ENCODE measurements at regions not wholly inside any gene's neighbourhood (a gene's known extent, or its start where the extent isn't known, plus 50 kb on each side); places are given as distances from the start of the nearest gene placed in this dataset.

DNA sequence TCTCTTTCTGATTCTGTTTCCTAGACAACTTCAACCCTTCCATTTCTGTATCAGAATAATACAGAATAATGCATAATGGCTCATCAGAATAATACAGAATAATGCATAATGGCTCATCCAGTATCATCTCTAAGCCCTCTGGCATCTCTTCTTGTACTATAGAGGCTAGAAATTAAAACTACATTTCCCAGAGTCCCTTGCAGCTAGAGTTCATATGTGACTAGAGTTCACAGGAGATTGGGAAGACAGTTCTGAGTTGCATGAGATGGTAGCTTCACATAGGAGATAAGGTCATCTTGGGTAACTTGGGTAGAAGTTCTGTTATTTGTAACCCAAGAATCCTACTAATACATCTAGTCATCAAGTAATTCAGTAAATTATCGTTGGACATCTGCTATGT is 122.9 kb upstream of the NRBF2 start:
- dilution Hi-C loops (cut with MboI; ENCODE audit: extremely low pct_ligation_motif_present, low sequenced_read_pairs), result no loop called here
- H3K79me2 ChIP-seq (ENCODE audit: control insufficient read depth, insufficient read depth, low read length), result no peaks in the 10 kb centered on the region
- H3K4me3 ChIP-seq (replicated peaks in 1 of 3; ENCODE audit: insufficient read depth in 1 of 3, low read depth in 1 of 3, low read length in 3 of 3), result no peak overlapping the region
- H3K27ac ChIP-seq (ENCODE audit: insufficient read depth, low read depth, low read length), result no peak overlapping the region
- DNase-seq (ENCODE audit: low read depth, low spot score) (no peak), FAIRE-seq (no peak)
- H3K27me3 ChIP-seq (ENCODE audit: control insufficient read depth in 2 of 2, insufficient read depth in 2 of 2, low read length in 2 of 2), result no peaks in the 10 kb centered on the region
- H4K20me1 ChIP-seq (replicated peaks; ENCODE audit: control insufficient read depth, extremely low read depth, insufficient read depth, low read length), result no peaks in the 10 kb centered on the region
- TF ChIP-seq, protein P1, sequence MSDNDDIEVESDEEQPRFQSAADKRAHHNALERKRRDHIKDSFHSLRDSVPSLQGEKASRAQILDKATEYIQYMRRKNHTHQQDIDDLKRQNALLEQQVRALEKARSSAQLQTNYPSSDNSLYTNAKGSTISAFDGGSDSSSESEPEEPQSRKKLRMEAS (IDR thresholded peaks at IDR 0.05; ENCODE audit: insufficient read depth, insufficient read length), result no peak
- TF ChIP-seq GATA2 (IDR thresholded peaks at IDR 0.05; ENCODE audit: insufficient read depth, insufficient read length, low read depth, low read length), result no peak
- no peak for TF ChIP-seq POLR2A (IDR thresholded peaks at IDR 0.05; ENCODE audit: low read depth, low read length)
- TF ChIP-seq, protein P2, sequence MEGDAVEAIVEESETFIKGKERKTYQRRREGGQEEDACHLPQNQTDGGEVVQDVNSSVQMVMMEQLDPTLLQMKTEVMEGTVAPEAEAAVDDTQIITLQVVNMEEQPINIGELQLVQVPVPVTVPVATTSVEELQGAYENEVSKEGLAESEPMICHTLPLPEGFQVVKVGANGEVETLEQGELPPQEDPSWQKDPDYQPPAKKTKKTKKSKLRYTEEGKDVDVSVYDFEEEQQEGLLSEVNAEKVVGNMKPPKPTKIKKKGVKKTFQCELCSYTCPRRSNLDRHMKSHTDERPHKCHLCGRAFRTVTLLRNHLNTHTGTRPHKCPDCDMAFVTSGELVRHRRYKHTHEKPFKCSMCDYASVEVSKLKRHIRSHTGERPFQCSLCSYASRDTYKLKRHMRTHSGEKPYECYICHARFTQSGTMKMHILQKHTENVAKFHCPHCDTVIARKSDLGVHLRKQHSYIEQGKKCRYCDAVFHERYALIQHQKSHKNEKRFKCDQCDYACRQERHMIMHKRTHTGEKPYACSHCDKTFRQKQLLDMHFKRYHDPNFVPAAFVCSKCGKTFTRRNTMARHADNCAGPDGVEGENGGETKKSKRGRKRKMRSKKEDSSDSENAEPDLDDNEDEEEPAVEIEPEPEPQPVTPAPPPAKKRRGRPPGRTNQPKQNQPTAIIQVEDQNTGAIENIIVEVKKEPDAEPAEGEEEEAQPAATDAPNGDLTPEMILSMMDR (IDR thresholded peaks at IDR 0.05; ENCODE audit: extremely low read depth in 1 of 2, insufficient read depth in 1 of 2, low read depth in 1 of 2, low read length in 2 of 2), result no peak
- TF ChIP-seq FOS (IDR thresholded peaks at IDR 0.05; ENCODE audit: borderline replicate concordance, insufficient read depth, low read length), result no peak
- TF ChIP-seq MYC (IDR thresholded peaks at IDR 0.05; ENCODE audit: low read depth, low read length), result no peak
- no peak for TF ChIP-seq POLR2AphosphoS5 (IDR thresholded peaks at IDR 0.05; ENCODE audit: insufficient read depth, low read depth, low read length)
- TF ChIP-seq EZH2 (IDR thresholded peaks at IDR 0.05; ENCODE audit: borderline replicate concordance, low read depth, low read length, severe bottlenecking), result no peak
- no peak for TF ChIP-seq JUN (IDR thresholded peaks at IDR 0.05; ENCODE audit: borderline replicate concordance, insufficient read depth, insufficient read length, low read depth)
- no peak overlapping the region for H2AFZ ChIP-seq (ENCODE audit: low read depth, low read length)
- ChIA-PET CTCF (no interaction called here), POLR2A (no interaction called here)
- no TSS peak for BruUV-seq (replicated peaks)
- no peak overlapping the region for H3K9ac ChIP-seq (replicated peaks; ENCODE audit: extremely low read depth, insufficient read depth, low read length)
- no peaks in the 10 kb centered on the region for H3K9me3 ChIP-seq (replicated peaks; ENCODE audit: control insufficient read depth, insufficient read depth, low read length)
- no peak overlapping the region for H3K4me2 ChIP-seq (ENCODE audit: insufficient read depth, low read length)
- H3K9me1 ChIP-seq (replicated peaks; ENCODE audit: control insufficient read depth, extremely low read depth, insufficient read depth, low read length), result no peaks in the 10 kb centered on the region
- intact Hi-C loops (cut with micrococcal nuclease), result no loop called here
- no peaks in the 10 kb centered on the region for H3K4me1 ChIP-seq (ENCODE audit: control insufficient read depth, extremely low read depth, insufficient read depth, low read length)
- H3K36me3 ChIP-seq (ENCODE audit: control insufficient read depth in 2 of 2, extremely low read depth in 1 of 2, insufficient read depth in 2 of 2, low read length in 2 of 2), result no peaks in the 10 kb centered on the region

Data from endothelial cell of umbilical vein (primary cell).